DND-41 (cell line): ENCODE measurements at regions not wholly inside any gene's neighbourhood (a gene's known extent, or its start where the extent isn't known, plus 50 kb on each side); places are given as distances from the start of the nearest gene placed in this dataset.

Experiments
- EZH2 ChIP-seq: IDR thresholded peaks from 3 replicates; pipeline ENCODE4 v1.6.1; 2012; ENCODE audit warnings: borderline replicate concordance, low read depth, mild to moderate bottlenecking, moderate library complexity, low read length, inconsistent platforms; ENCODE audit not compliant: severe bottlenecking
- TF ChIP-seq, protein P1 (sequence below): IDR thresholded peaks from 2 replicates; pipeline ENCODE4 v1.5.1; 2012; ENCODE audit warnings: borderline replicate concordance, low read length, moderate library complexity, mild to moderate bottlenecking; ENCODE audit not compliant: poor library complexity, severe bottlenecking; ENCODE audit errors: extremely low read depth

- TF ChIP-seq EZH2, result no peak
- TF ChIP-seq, protein P1, sequence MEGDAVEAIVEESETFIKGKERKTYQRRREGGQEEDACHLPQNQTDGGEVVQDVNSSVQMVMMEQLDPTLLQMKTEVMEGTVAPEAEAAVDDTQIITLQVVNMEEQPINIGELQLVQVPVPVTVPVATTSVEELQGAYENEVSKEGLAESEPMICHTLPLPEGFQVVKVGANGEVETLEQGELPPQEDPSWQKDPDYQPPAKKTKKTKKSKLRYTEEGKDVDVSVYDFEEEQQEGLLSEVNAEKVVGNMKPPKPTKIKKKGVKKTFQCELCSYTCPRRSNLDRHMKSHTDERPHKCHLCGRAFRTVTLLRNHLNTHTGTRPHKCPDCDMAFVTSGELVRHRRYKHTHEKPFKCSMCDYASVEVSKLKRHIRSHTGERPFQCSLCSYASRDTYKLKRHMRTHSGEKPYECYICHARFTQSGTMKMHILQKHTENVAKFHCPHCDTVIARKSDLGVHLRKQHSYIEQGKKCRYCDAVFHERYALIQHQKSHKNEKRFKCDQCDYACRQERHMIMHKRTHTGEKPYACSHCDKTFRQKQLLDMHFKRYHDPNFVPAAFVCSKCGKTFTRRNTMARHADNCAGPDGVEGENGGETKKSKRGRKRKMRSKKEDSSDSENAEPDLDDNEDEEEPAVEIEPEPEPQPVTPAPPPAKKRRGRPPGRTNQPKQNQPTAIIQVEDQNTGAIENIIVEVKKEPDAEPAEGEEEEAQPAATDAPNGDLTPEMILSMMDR, result no peak
Observed at GRCh38 chr19:27765912-27766725, 1446.8 kb downstream of the UQCRFS1 start.
